ENCODE measurements at regions not wholly inside any gene's neighbourhood (a gene's known extent, or its start where the extent isn't known, plus 50 kb on each side); places are given as distances from the start of the nearest gene placed in this dataset.

GRCh38 chr2:173782681-173783080 is 182.5 kb downstream of the SP3 start:
- no peak for TF ChIP-seq POLR2A (IDR thresholded peaks at IDR 0.05)
- TF ChIP-seq, protein P1, sequence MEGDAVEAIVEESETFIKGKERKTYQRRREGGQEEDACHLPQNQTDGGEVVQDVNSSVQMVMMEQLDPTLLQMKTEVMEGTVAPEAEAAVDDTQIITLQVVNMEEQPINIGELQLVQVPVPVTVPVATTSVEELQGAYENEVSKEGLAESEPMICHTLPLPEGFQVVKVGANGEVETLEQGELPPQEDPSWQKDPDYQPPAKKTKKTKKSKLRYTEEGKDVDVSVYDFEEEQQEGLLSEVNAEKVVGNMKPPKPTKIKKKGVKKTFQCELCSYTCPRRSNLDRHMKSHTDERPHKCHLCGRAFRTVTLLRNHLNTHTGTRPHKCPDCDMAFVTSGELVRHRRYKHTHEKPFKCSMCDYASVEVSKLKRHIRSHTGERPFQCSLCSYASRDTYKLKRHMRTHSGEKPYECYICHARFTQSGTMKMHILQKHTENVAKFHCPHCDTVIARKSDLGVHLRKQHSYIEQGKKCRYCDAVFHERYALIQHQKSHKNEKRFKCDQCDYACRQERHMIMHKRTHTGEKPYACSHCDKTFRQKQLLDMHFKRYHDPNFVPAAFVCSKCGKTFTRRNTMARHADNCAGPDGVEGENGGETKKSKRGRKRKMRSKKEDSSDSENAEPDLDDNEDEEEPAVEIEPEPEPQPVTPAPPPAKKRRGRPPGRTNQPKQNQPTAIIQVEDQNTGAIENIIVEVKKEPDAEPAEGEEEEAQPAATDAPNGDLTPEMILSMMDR (IDR thresholded peaks at IDR 0.05), result no peak

All from transverse colon (tissue), 3 donors.